Testis (tissue), 2 donors: ENCODE measurements at regions not wholly inside any gene's neighbourhood (a gene's known extent, or its start where the extent isn't known, plus 50 kb on each side); places are given as distances from the start of the nearest gene placed in this dataset.

Experiments
- DNase-seq: peaks from one replicate; pipeline ENCODE4 v3.0.0-alpha.2; 2019
- H3K27ac ChIP-seq, 2 donors: fragments of 200-600 bp; sonication (generic); one replicate each; pipeline ENCODE4 v1.5.1; 2019
- H3K27me3 ChIP-seq: fragments of 200-600 bp; sonication (generic); one replicate; pipeline ENCODE4 v1.5.1; 2019
- H3K36me3 ChIP-seq: fragments of 200-600 bp; sonication (generic); one replicate; pipeline ENCODE4 v1.5.1; 2017; ENCODE audit warnings: low read depth; ENCODE audit errors: missing control alignments
- H3K4me1 ChIP-seq: fragments of 200-600 bp; sonication (generic); one replicate; pipeline ENCODE4 v1.5.1; 2019
- H3K4me3 ChIP-seq, 2 donors: fragments of 200-600 bp; sonication (generic); one replicate each; pipeline ENCODE4 v1.5.1; 2017 to 2019
- H3K9me3 ChIP-seq: fragments of 200-600 bp; sonication (generic); one replicate; pipeline ENCODE4 v1.5.1; 2017
- POLR2A ChIP-seq: fragments of 450-650 bp; IDR thresholded peaks from one replicate; pipeline ENCODE4 v1.6.1; 2017; ENCODE audit warnings: antibody characterized with exemption, mild to moderate bottlenecking, moderate library complexity
- WGBS, 2 donors: methylation state at CpG; one replicate each; pipeline ENCODE4 v1.1.5; 2018; 5-methylcytosine and 5-hydroxymethylcytosine counted together
- intact Hi-C: fragments of 100-400 bp; cut with DNase I; formaldehyde crosslinking; loops from one replicate; pipeline ENCODE4 v1.15.1; 2023; ENCODE audit warnings: low total_unique reads
- TF ChIP-seq, protein P1 (sequence below), 3 experiments: fragments of 450-650 bp in 2 of 3; fragments of 200-600 bp in 1 of 3; sonication (generic) in 1 of 3; IDR thresholded peaks; one replicate each; pipeline ENCODE4 v1.5.1; 2016 to 2019; ENCODE audit warnings: antibody characterized with exemption in 3 of 3, mild to moderate bottlenecking in 2 of 3, moderate library complexity in 1 of 3

GRCh38 chr1:83112248-83112885 is 886.6 kb downstream of the TTLL7 start:
- intact Hi-C loops, result no loop called here
- no peaks in the 10 kb centered on the region for H3K4me1 ChIP-seq
- no peaks in the 10 kb centered on the region for H3K27me3 ChIP-seq
- H3K36me3 ChIP-seq, result no peaks in the 10 kb centered on the region
- H3K9me3 ChIP-seq, result no peaks in the 10 kb centered on the region
- WGBS, 2 donors, result 77 to 83% methylated on average over 3 of the region's 3 CpGs
- no peak overlapping the region for H3K27ac ChIP-seq
- no peak overlapping the region for H3K4me3 ChIP-seq
- DNase-seq, result no peak
- TF ChIP-seq, protein P1, sequence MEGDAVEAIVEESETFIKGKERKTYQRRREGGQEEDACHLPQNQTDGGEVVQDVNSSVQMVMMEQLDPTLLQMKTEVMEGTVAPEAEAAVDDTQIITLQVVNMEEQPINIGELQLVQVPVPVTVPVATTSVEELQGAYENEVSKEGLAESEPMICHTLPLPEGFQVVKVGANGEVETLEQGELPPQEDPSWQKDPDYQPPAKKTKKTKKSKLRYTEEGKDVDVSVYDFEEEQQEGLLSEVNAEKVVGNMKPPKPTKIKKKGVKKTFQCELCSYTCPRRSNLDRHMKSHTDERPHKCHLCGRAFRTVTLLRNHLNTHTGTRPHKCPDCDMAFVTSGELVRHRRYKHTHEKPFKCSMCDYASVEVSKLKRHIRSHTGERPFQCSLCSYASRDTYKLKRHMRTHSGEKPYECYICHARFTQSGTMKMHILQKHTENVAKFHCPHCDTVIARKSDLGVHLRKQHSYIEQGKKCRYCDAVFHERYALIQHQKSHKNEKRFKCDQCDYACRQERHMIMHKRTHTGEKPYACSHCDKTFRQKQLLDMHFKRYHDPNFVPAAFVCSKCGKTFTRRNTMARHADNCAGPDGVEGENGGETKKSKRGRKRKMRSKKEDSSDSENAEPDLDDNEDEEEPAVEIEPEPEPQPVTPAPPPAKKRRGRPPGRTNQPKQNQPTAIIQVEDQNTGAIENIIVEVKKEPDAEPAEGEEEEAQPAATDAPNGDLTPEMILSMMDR (IDR thresholded peaks at IDR 0.05), result no peak
- no peak for TF ChIP-seq POLR2A

DNA sequence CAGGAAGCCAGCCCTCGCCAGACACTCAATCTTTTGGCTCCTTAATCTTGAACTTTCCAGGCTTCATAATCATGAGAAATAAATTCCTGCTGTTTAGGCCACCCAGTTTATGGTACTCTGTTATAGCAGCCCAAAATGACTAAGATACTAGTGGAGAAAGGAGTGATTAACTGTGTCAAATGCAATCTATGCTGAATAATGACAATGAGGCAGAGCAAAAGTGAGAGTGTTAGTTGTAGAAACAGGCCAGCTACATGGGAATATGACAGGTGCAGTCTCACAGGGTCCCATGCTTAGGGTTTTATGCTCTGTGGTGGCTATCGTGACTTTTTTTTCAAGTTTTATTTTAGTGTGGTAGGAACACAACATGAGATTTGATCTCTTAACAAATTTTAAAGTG is 888.8 kb downstream of the TTLL7 start:
- WGBS, 2 donors, result 87 to 93% methylated on average over 2 of the region's 2 CpGs
- DNase-seq, result no peak
- Histone ChIP-seq H3K27me3 (no peaks in the 10 kb centered on the region), H3K9me3 (no peaks in the 10 kb centered on the region), H3K36me3 (no peaks in the 10 kb centered on the region), H3K27ac (no peak overlapping the region), H3K4me1 (no peaks in the 10 kb centered on the region), H3K4me3 (no peak overlapping the region)
- TF ChIP-seq, protein P1 (IDR thresholded peaks at IDR 0.05), result no peak
- no peak for TF ChIP-seq POLR2A
- intact Hi-C loops, result no loop called here

DNA sequence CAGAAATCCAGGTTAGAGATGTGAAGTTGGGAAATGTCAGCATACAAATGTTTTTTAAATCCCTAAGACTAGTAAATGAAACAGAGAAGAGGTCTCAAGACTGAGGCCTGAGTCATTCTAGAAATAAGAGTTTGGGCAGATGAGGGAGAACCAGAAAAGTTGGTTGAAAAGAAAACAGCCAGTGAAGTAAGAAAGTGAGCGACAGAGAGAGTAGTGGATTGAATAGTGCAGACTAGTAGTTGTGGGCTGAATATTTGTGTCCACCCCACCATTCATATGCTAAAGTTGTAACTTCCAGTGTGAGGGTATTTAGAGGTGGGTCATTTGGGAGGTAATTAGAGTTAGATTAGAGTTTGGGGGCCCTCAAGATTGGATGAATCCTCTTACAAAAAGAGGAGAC is 889.2 kb downstream of the TTLL7 start:
- 46 to 53% methylated on average over 1 of the region's 1 CpG for WGBS, 2 donors
- no peak overlapping the region for H3K4me3 ChIP-seq
- no peaks in the 10 kb centered on the region for H3K27me3 ChIP-seq
- H3K27ac ChIP-seq, result no peak overlapping the region
- intact Hi-C loops, result no loop called here
- no peak for TF ChIP-seq POLR2A
- TF ChIP-seq, protein P1 (IDR thresholded peaks at IDR 0.05), result no peak
- H3K9me3 ChIP-seq, result no peaks in the 10 kb centered on the region
- no peaks in the 10 kb centered on the region for H3K4me1 ChIP-seq
- no peaks in the 10 kb centered on the region for H3K36me3 ChIP-seq
- no peak for DNase-seq

- Histone ChIP-seq H3K4me1 (no peaks in the 10 kb centered on the region), H3K27ac (no peak overlapping the region), H3K36me3 (no peaks in the 10 kb centered on the region), H3K27me3 (no peaks in the 10 kb centered on the region), H3K9me3 (no peaks in the 10 kb centered on the region), H3K4me3 (no peak overlapping the region)
- intact Hi-C loops, result no loop called here
- WGBS, 2 donors, result 68 to 73% methylated on average over 2 of the region's 2 CpGs
- no peak for DNase-seq
- TF ChIP-seq, protein P1 (IDR thresholded peaks at IDR 0.05), result no peak
- TF ChIP-seq POLR2A, result no peak
These were observed 894.4 kb downstream of the TTLL7 start for GRCh38 chr1:83104558-83104957.

DNA sequence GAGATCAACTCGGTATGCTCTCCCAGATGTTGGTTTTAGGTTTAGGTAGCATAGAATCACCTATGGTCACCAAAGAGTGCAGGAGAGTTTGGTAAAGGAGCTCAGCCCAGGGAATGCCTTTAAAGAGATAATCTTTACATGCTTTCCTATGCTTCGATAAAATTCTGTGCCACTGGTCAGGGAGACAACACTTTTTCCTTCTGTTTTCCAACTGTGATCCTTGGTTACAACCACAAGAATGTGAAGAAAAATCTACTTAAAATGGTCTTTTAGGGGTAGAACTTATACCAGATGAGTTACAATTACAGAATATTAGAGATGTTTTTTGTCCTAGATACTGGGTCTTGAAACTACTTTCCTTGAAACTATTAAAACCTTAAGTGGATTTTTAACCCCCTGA is 895.6 kb downstream of the TTLL7 start:
- no peaks in the 10 kb centered on the region for H3K36me3 ChIP-seq
- intact Hi-C loops, result no loop called here
- H3K9me3 ChIP-seq, result no peaks in the 10 kb centered on the region
- H3K27me3 ChIP-seq, result no peaks in the 10 kb centered on the region
- 85 to 92% methylated on average over 2 of the region's 2 CpGs for WGBS, 2 donors
- no peaks in the 10 kb centered on the region for H3K4me1 ChIP-seq
- no peak for DNase-seq
- H3K4me3 ChIP-seq, result no peak overlapping the region
- TF ChIP-seq POLR2A, result no peak
- TF ChIP-seq, protein P1 (IDR thresholded peaks at IDR 0.05), result no peak
- no peak overlapping the region for H3K27ac ChIP-seq
